ENCODE measurements at regions not wholly inside any gene's neighbourhood (a gene's known extent, or its start where the extent isn't known, plus 50 kb on each side); places are given as distances from the start of the nearest gene placed in this dataset.

GRCh38 chr10:10873289-10873688 is 144.4 kb upstream of the CELF2 start:
- DNase-seq, result no peak

- DNase-seq, result no peak
These were observed 143.8 kb upstream of the CELF2 start for GRCh38 chr10:10873915-10874314.

- no peak for DNase-seq
These were observed 138.7 kb upstream of the CELF2 start for GRCh38 chr10:10878963-10879362.

- no peak for DNase-seq
These were observed 136.4 kb upstream of the CELF2 start for GRCh38 chr10:10881117-10881813.

GRCh38 chr10:10883737-10884136 is 133.9 kb upstream of the CELF2 start:
- DNase-seq, result no peak

GRCh38 chr10:10886861-10887531 is 130.7 kb upstream of the CELF2 start:
- no peak for DNase-seq

- no peak for DNase-seq
These were observed 126.3 kb upstream of the CELF2 start for GRCh38 chr10:10891124-10892082.

GRCh38 chr10:10892290-10892875 is 125.3 kb upstream of the CELF2 start:
- DNase-seq, result no peak

- DNase-seq, result no peak
These were observed 120.3 kb upstream of the CELF2 start for GRCh38 chr10:10897400-10897799.

GRCh38 chr10:10901906-10902305 is 115.8 kb upstream of the CELF2 start:
- no peak for DNase-seq

- DNase-seq, result no peak
These were observed 114.7 kb upstream of the CELF2 start for GRCh38 chr10:10902951-10903350.

GRCh38 chr10:10903620-10904019 is 114.1 kb upstream of the CELF2 start:
- no peak for DNase-seq

GRCh38 chr10:10910634-10911033 is 107.0 kb upstream of the CELF2 start:
- no peak for DNase-seq

GRCh38 chr10:10911035-10911434 is 106.6 kb upstream of the CELF2 start:
- DNase-seq, result no peak

- DNase-seq, result peak; percentile 14
These were observed 106.2 kb upstream of the CELF2 start for GRCh38 chr10:10911471-10911921.

GRCh38 chr10:10914144-10914543 is 103.5 kb upstream of the CELF2 start:
- DNase-seq, result no peak

GRCh38 chr10:10915215-10915614 is 102.5 kb upstream of the CELF2 start:
- no peak for DNase-seq

- DNase-seq, result no peak
These were observed 100.6 kb upstream of the CELF2 start for GRCh38 chr10:10917031-10917430.

- no peak for DNase-seq
These were observed 97.7 kb upstream of the CELF2 start for GRCh38 chr10:10919976-10920375.

GRCh38 chr10:10921826-10922461 is 95.7 kb upstream of the CELF2 start:
- no peak for DNase-seq

- DNase-seq, result no peak
These were observed 94.5 kb upstream of the CELF2 start for GRCh38 chr10:10923029-10923651.

GRCh38 chr10:10925667-10926066 is 92.0 kb upstream of the CELF2 start:
- DNase-seq, result no peak

All from DMS53 (cell line).